ENCODE measurements at regions not wholly inside any gene's neighbourhood (a gene's known extent, or its start where the extent isn't known, plus 50 kb on each side); places are given as distances from the start of the nearest gene placed in this dataset.

DNA sequence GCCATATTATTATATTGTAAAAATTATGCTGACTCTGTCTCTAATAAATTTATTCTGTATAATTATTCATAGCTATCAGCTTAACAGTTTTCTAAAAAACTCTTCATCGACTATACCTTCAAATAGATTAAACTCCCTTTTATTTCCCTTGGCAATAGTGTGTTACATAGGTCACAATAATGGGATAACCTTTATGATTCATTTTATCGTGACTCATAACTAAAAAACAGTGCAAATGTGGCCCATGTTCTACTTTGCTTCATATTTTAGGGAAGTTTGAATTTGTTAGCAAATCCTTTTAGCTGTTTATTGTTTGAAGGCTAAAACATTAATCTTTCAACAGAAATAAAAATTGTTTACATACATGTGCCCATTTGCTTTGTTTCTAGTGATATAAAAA, 783.2 kb upstream of the CDH2 start:
- TF ChIP-seq MTA3 (CRISPR knock-in tag; IDR thresholded peaks at IDR 0.05) (no peak), ZNF790 (CRISPR knock-in tag; IDR thresholded peaks at IDR 0.05; ENCODE audit: borderline replicate concordance) (no peak), CTCF (CRISPR knock-in tag; IDR thresholded peaks at IDR 0.05) (no peak), SP1 (IDR thresholded peaks at IDR 0.05) (no peak), SP1 (CRISPR knock-in tag; IDR thresholded peaks at IDR 0.05) (no peak), EP300 (IDR thresholded peaks at IDR 0.05; ENCODE audit: low read depth in 2 of 2, low read length in 2 of 2) (no peak), EP300 (CRISPR knock-in tag; IDR thresholded peaks at IDR 0.05; ENCODE audit: borderline replicate concordance) (no peak), KDM6A (CRISPR knock-in tag; IDR thresholded peaks at IDR 0.05; ENCODE audit: low read depth) (no peak), NFIC (IDR thresholded peaks at IDR 0.05; ENCODE audit: low read length) (no peak), HNF4A (CRISPR knock-in tag; IDR thresholded peaks at IDR 0.05) (no peak), FOXM1 (CRISPR knock-in tag; IDR thresholded peaks at IDR 0.05) (no peak), ZNF274 (CRISPR knock-in tag; IDR thresholded peaks at IDR 0.05) (no peak)
